Peyer's patch (tissue), 4 donors: ENCODE measurements at regions not wholly inside any gene's neighbourhood (a gene's known extent, or its start where the extent isn't known, plus 50 kb on each side); places are given as distances from the start of the nearest gene placed in this dataset.

ENCODE experiments used
- DNase-seq, 3 donors: peaks; one replicate each; pipeline ENCODE4 v3.0.0-alpha.2; 2017 to 2019
- H3K27ac ChIP-seq, 4 donors: fragments of 200-600 bp; sonication (generic); one replicate each; pipeline ENCODE4 v1.5.1; 2016 to 2019
- H3K27me3 ChIP-seq, 2 donors: fragments of 200-600 bp; sonication (generic); one replicate each; pipeline ENCODE4 v1.5.1; 2019
- H3K36me3 ChIP-seq, 3 donors: fragments of 200-600 bp; sonication (generic); one replicate each; pipeline ENCODE4 v1.5.1; 2016 to 2019
- H3K4me1 ChIP-seq, 4 donors: fragments of 200-600 bp; sonication (generic); one replicate each; pipeline ENCODE4 v1.5.1; 2016 to 2019
- H3K4me3 ChIP-seq, 4 donors: fragments of 200-600 bp; sonication (generic); 1 replicate in 3 of 4; 2 replicates in 1 of 4; pipeline ENCODE4 v1.5.1; 2016 to 2019; ENCODE audit warnings: mild to moderate bottlenecking in 1 of 4
- H3K9me3 ChIP-seq, 4 donors: fragments of 200-600 bp; sonication (generic); one replicate each; pipeline ENCODE4 v1.5.1; 2016 to 2019; ENCODE audit warnings: mild to moderate bottlenecking in 1 of 4
- CTCF ChIP-seq, 6 experiments: fragments of 450-650 bp in 4 of 6; fragments of 200-600 bp in 2 of 6; sonication (generic) in 1 of 6; IDR thresholded peaks; one replicate each; pipeline ENCODE4 v1.5.1; 2017 to 2019; ENCODE audit warnings: antibody characterized with exemption in 6 of 6, mild to moderate bottlenecking in 3 of 6, moderate library complexity in 1 of 6
- POLR2A ChIP-seq, 2 donors: fragments of 450-650 bp; IDR thresholded peaks; one replicate each; pipeline ENCODE4 v1.5.1; 2017; ENCODE audit warnings: antibody characterized with exemption in 2 of 2, mild to moderate bottlenecking in 2 of 2, moderate library complexity in 2 of 2

- no peaks in the 10 kb centered on the region for H3K9me3 ChIP-seq
- no peak for TF ChIP-seq CTCF (IDR thresholded peaks at IDR 0.05)
- no peak for TF ChIP-seq POLR2A (IDR thresholded peaks at IDR 0.05)
- no peaks in the 10 kb centered on the region for H3K4me1 ChIP-seq
- no peaks in the 10 kb centered on the region for H3K36me3 ChIP-seq
- no peak for DNase-seq
- no peak overlapping the region for H3K4me3 ChIP-seq
- no peaks in the 10 kb centered on the region for H3K27me3 ChIP-seq
- no peak overlapping the region for H3K27ac ChIP-seq
Measured at GRCh38 chr6:19714434-19715166, 122.6 kb upstream of the ID4 start.

GRCh38 chr6:19715167-19715551 lies 122.0 kb upstream of the ID4 start:
- no peaks in the 10 kb centered on the region for H3K9me3 ChIP-seq
- H3K4me3 ChIP-seq = no peak overlapping the region
- DNase-seq = no peak
- H3K36me3 ChIP-seq = no peaks in the 10 kb centered on the region
- no peaks in the 10 kb centered on the region for H3K27me3 ChIP-seq
- TF ChIP-seq POLR2A (IDR thresholded peaks at IDR 0.05) (no peak), CTCF (IDR thresholded peaks at IDR 0.05) (no peak)
- H3K4me1 ChIP-seq = no peaks in the 10 kb centered on the region
- no peak overlapping the region for H3K27ac ChIP-seq

GRCh38 chr6:19719691-19720128 lies 117.5 kb upstream of the ID4 start:
- H3K27ac ChIP-seq = no peak overlapping the region
- no peaks in the 10 kb centered on the region for H3K9me3 ChIP-seq
- H3K4me1 ChIP-seq = no peaks in the 10 kb centered on the region
- no peaks in the 10 kb centered on the region for H3K27me3 ChIP-seq
- H3K36me3 ChIP-seq = no peaks in the 10 kb centered on the region
- DNase-seq = no peak
- H3K4me3 ChIP-seq = no peak overlapping the region
- TF ChIP-seq CTCF (IDR thresholded peaks at IDR 0.05) (no peak), POLR2A (IDR thresholded peaks at IDR 0.05) (no peak)

- TF ChIP-seq CTCF (IDR thresholded peaks at IDR 0.05) (no peak), POLR2A (IDR thresholded peaks at IDR 0.05) (no peak)
- Histone ChIP-seq H3K4me1 (no peaks in the 10 kb centered on the region), H3K27ac (no peak overlapping the region), H3K9me3 (no peaks in the 10 kb centered on the region), H3K27me3 (no peaks in the 10 kb centered on the region), H3K4me3 (no peak overlapping the region), H3K36me3 (no peaks in the 10 kb centered on the region)
- DNase-seq = no peak
Measured at GRCh38 chr6:19721766-19722377, 115.3 kb upstream of the ID4 start.

GRCh38 chr6:19722999-19723398 lies 114.2 kb upstream of the ID4 start:
- Histone ChIP-seq H3K27me3 (no peaks in the 10 kb centered on the region), H3K4me1 (no peaks in the 10 kb centered on the region), H3K4me3 (no peak overlapping the region), H3K36me3 (no peaks in the 10 kb centered on the region), H3K27ac (no peak overlapping the region), H3K9me3 (no peaks in the 10 kb centered on the region)
- TF ChIP-seq POLR2A (IDR thresholded peaks at IDR 0.05) (no peak), CTCF (IDR thresholded peaks at IDR 0.05) (no peak)
- DNase-seq = no peak
